ENCODE measurements at regions not wholly inside any gene's neighbourhood (a gene's known extent, or its start where the extent isn't known, plus 50 kb on each side); places are given as distances from the start of the nearest gene placed in this dataset.
"Not testable (repeated sequence)": the region's sequence is repeated elsewhere in the genome, so short reads cannot be mapped to it uniquely, and the experiment has no call there.

DNA sequence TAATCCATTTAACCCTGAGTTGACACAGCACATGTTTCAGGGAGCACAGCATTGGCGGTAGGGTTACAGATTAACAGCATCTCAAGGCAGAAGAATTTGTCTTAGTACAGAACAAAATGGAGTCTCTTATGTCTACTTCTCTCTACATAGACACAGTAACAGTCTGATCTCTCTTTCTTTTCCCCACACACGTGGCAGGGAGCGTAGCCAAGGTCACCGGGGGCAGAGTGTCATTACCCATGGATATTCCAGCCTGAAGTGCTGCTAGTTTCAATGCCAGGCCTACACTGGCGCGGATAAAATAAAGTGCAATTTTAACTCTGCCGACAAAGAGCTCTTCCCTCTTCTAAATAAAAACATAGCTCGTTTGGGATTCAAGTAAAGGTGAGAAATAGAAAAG is 366.3 kb upstream of the SGCG start (continued):
- TF ChIP-seq, protein P1, sequence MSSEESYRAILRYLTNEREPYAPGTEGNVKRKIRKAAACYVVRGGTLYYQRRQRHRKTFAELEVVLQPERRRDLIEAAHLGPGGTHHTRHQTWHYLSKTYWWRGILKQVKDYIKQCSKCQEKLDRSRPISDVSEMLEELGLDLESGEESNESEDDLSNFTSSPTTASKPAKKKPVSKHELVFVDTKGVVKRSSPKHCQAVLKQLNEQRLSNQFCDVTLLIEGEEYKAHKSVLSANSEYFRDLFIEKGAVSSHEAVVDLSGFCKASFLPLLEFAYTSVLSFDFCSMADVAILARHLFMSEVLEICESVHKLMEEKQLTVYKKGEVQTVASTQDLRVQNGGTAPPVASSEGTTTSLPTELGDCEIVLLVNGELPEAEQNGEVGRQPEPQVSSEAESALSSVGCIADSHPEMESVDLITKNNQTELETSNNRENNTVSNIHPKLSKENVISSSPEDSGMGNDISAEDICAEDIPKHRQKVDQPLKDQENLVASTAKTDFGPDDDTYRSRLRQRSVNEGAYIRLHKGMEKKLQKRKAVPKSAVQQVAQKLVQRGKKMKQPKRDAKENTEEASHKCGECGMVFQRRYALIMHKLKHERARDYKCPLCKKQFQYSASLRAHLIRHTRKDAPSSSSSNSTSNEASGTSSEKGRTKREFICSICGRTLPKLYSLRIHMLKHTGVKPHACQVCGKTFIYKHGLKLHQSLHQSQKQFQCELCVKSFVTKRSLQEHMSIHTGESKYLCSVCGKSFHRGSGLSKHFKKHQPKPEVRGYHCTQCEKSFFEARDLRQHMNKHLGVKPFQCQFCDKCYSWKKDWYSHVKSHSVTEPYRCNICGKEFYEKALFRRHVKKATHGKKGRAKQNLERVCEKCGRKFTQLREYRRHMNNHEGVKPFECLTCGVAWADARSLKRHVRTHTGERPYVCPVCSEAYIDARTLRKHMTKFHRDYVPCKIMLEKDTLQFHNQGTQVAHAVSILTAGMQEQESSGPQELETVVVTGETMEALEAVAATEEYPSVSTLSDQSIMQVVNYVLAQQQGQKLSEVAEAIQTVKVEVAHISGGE (CRISPR knock-in tag; IDR thresholded peaks at IDR 0.05) = peak in 1 of 3 experiments; percentile 35; a peak in 1 of 6 replicates
- TF ChIP-seq DDX20 (tag; IDR thresholded peaks at IDR 0.05; ENCODE audit: low read depth) = 0 out of 2 replicates have a peak, but pooled peaks have one; percentile 56
- TF ChIP-seq, protein P2, sequence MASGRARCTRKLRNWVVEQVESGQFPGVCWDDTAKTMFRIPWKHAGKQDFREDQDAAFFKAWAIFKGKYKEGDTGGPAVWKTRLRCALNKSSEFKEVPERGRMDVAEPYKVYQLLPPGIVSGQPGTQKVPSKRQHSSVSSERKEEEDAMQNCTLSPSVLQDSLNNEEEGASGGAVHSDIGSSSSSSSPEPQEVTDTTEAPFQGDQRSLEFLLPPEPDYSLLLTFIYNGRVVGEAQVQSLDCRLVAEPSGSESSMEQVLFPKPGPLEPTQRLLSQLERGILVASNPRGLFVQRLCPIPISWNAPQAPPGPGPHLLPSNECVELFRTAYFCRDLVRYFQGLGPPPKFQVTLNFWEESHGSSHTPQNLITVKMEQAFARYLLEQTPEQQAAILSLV (tag; IDR thresholded peaks at IDR 0.05) = peak; percentile 77; the same call in 1 of the 2 replicates
- TF ChIP-seq DMBX1 (CRISPR knock-in tag; IDR thresholded peaks at IDR 0.05; ENCODE audit: borderline replicate concordance) = peak; percentile 97
- 0 out of 2 replicates have a peak, but pooled peaks have one; percentile 17 for TF ChIP-seq ILK (tag; IDR thresholded peaks at IDR 0.05; ENCODE audit: borderline replicate concordance, low read depth)
- TF ChIP-seq, protein P3, sequence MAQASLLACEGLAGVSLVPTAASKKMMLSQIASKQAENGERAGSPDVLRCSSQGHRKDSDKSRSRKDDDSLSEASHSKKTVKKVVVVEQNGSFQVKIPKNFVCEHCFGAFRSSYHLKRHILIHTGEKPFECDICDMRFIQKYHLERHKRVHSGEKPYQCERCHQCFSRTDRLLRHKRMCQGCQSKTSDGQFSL (CRISPR knock-in tag; IDR thresholded peaks at IDR 0.05) = not testable (repeated sequence)
- TF ChIP-seq, protein P3 (tag; IDR thresholded peaks at IDR 0.05) = peak in 1 of 2 experiments; percentile 85; a peak in 2 of 4 replicates
- TF ChIP-seq, protein P4, sequence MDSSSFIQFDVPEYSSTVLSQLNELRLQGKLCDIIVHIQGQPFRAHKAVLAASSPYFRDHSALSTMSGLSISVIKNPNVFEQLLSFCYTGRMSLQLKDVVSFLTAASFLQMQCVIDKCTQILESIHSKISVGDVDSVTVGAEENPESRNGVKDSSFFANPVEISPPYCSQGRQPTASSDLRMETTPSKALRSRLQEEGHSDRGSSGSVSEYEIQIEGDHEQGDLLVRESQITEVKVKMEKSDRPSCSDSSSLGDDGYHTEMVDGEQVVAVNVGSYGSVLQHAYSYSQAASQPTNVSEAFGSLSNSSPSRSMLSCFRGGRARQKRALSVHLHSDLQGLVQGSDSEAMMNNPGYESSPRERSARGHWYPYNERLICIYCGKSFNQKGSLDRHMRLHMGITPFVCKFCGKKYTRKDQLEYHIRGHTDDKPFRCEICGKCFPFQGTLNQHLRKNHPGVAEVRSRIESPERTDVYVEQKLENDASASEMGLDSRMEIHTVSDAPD (CRISPR knock-in tag; IDR thresholded peaks at IDR 0.05) = peak; percentile 64; the same call in 1 of the 2 replicates
- 0 out of 2 replicates have a peak, but pooled peaks have one; percentile 35 for TF ChIP-seq ZKSCAN8 (CRISPR knock-in tag; IDR thresholded peaks at IDR 0.05)
- TF ChIP-seq, protein P5, sequence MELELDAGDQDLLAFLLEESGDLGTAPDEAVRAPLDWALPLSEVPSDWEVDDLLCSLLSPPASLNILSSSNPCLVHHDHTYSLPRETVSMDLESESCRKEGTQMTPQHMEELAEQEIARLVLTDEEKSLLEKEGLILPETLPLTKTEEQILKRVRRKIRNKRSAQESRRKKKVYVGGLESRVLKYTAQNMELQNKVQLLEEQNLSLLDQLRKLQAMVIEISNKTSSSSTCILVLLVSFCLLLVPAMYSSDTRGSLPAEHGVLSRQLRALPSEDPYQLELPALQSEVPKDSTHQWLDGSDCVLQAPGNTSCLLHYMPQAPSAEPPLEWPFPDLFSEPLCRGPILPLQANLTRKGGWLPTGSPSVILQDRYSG (tag; conservative IDR thresholded peaks at IDR 0.05; ENCODE audit: low read depth) = peak; percentile 89
- peak; percentile 58 for TF ChIP-seq CXXC5 (CRISPR knock-in tag; IDR thresholded peaks at IDR 0.05)
- TF ChIP-seq, protein P6, sequence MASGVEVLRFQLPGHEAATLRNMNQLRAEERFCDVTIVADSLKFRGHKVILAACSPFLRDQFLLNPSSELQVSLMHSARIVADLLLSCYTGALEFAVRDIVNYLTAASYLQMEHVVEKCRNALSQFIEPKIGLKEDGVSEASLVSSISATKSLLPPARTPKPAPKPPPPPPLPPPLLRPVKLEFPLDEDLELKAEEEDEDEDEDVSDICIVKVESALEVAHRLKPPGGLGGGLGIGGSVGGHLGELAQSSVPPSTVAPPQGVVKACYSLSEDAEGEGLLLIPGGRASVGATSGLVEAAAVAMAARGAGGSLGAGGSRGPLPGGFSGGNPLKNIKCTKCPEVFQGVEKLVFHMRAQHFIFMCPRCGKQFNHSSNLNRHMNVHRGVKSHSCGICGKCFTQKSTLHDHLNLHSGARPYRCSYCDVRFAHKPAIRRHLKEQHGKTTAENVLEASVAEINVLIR (CRISPR knock-in tag; IDR thresholded peaks at IDR 0.05) = 0 out of 2 replicates have a peak, but pooled peaks have one; percentile 37
- TF ChIP-seq, protein P7, sequence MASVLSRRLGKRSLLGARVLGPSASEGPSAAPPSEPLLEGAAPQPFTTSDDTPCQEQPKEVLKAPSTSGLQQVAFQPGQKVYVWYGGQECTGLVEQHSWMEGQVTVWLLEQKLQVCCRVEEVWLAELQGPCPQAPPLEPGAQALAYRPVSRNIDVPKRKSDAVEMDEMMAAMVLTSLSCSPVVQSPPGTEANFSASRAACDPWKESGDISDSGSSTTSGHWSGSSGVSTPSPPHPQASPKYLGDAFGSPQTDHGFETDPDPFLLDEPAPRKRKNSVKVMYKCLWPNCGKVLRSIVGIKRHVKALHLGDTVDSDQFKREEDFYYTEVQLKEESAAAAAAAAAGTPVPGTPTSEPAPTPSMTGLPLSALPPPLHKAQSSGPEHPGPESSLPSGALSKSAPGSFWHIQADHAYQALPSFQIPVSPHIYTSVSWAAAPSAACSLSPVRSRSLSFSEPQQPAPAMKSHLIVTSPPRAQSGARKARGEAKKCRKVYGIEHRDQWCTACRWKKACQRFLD (CRISPR knock-in tag; IDR thresholded peaks at IDR 0.05) = 0 out of 2 replicates have a peak, but pooled peaks have one; percentile 47
- TF ChIP-seq ZNF583 (CRISPR knock-in tag; IDR thresholded peaks at IDR 0.05) = peak; percentile 90
- TF ChIP-seq TEAD2 (tag; IDR thresholded peaks at IDR 0.05) = peak; percentile 58; the same call in 1 of the 2 replicates
